HG02623 (cell line): ENCODE measurements at regions not wholly inside any gene's neighbourhood (a gene's known extent, or its start where the extent isn't known, plus 50 kb on each side); places are given as distances from the start of the nearest gene placed in this dataset.

Source experiments
- ATAC-seq: cut with Tn5 transposase; IDR thresholded peaks from one replicate; pipeline ENCODE4 v1.9.1; 2021; ENCODE audit warnings: moderate library complexity; ENCODE audit not compliant: unreplicated experiment

- no peak for ATAC-seq
These were observed 375.1 kb upstream of the ACTBL2 start for GRCh38 chr5:57857696-57858095.

GRCh38 chr5:57855831-57856230 lies 373.2 kb upstream of the ACTBL2 start:
- no peak for ATAC-seq

GRCh38 chr5:57853929-57854697 lies 371.5 kb upstream of the ACTBL2 start:
- ATAC-seq, result no peak

- ATAC-seq, result no peak
These were observed 367.5 kb upstream of the ACTBL2 start for GRCh38 chr5:57850109-57850508.

- no peak for ATAC-seq
These were observed 362.4 kb upstream of the ACTBL2 start for GRCh38 chr5:57845025-57845424.

- ATAC-seq, result no peak
These were observed 361.8 kb upstream of the ACTBL2 start for GRCh38 chr5:57844410-57844809.

GRCh38 chr5:57843059-57843367 lies 360.4 kb upstream of the ACTBL2 start:
- no peak for ATAC-seq

- no peak for ATAC-seq
These were observed 359.9 kb upstream of the ACTBL2 start for GRCh38 chr5:57842364-57843058.

- ATAC-seq, result no peak
These were observed 359.2 kb upstream of the ACTBL2 start for GRCh38 chr5:57841676-57842363.

- ATAC-seq, result no peak
These were observed 356.9 kb upstream of the ACTBL2 start for GRCh38 chr5:57839437-57840079.

- no peak for ATAC-seq
These were observed 356.4 kb upstream of the ACTBL2 start for GRCh38 chr5:57839025-57839424.

GRCh38 chr5:57836921-57837320 lies 354.3 kb upstream of the ACTBL2 start:
- no peak for ATAC-seq

GRCh38 chr5:57836331-57836730 lies 353.7 kb upstream of the ACTBL2 start:
- ATAC-seq, result no peak

GRCh38 chr5:57834829-57835608 lies 352.4 kb upstream of the ACTBL2 start:
- ATAC-seq, result no peak

- ATAC-seq, result no peak
These were observed 350.9 kb upstream of the ACTBL2 start for GRCh38 chr5:57833489-57833888.

- ATAC-seq, result no peak
These were observed 350.3 kb upstream of the ACTBL2 start for GRCh38 chr5:57832875-57833274.

GRCh38 chr5:57831932-57832331 lies 349.3 kb upstream of the ACTBL2 start:
- no peak for ATAC-seq

- no peak for ATAC-seq
These were observed 348.5 kb upstream of the ACTBL2 start for GRCh38 chr5:57831090-57831489.

GRCh38 chr5:57828221-57828620 lies 345.6 kb upstream of the ACTBL2 start:
- ATAC-seq, result no peak

GRCh38 chr5:57825031-57825686 lies 342.5 kb upstream of the ACTBL2 start:
- ATAC-seq, result no peak
